DMS79 (cell line): ENCODE measurements at regions not wholly inside any gene's neighbourhood (a gene's known extent, or its start where the extent isn't known, plus 50 kb on each side); places are given as distances from the start of the nearest gene placed in this dataset.
A peak's percentile ranks its signal among the peaks of the same experiment; 100 is the strongest.
"Not testable (repeated sequence)": the region's sequence is repeated elsewhere in the genome, so short reads cannot be mapped to it uniquely, and the experiment has no call there.

ENCODE experiments used
- DNase-seq: peaks from one replicate; lab custom pipeline; 2025; lab: John Stamatoyannopoulos, UW

GRCh38 chr6:8361259-8361658, 74.1 kb downstream of the SLC35B3 start:
- no peak for DNase-seq

DNA sequence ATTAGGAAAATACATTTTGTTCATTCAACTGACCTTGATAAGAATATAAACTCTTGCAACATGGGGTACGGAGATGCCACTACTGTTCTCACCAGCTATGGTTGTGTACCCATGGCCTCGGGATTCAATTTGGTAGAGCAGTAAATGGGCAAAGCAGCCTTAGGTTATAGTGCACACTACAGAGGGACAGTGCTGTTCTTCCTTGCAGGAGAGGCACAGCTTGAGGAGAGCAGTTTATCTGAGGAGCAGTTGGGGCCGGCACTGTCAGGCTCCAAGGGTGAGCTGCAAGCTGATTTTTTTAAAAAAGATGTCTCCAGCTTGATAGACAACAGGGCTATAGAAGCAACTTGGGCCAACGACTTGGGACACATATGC, 82.4 kb downstream of the SLC35B3 start:
- DNase-seq = no peak

- no peak for DNase-seq
These were observed 82.9 kb downstream of the SLC35B3 start for GRCh38 chr6:8352335-8352965.

- no peak for DNase-seq
These were observed 91.7 kb downstream of the SLC35B3 start for GRCh38 chr6:8343600-8343999.

DNA sequence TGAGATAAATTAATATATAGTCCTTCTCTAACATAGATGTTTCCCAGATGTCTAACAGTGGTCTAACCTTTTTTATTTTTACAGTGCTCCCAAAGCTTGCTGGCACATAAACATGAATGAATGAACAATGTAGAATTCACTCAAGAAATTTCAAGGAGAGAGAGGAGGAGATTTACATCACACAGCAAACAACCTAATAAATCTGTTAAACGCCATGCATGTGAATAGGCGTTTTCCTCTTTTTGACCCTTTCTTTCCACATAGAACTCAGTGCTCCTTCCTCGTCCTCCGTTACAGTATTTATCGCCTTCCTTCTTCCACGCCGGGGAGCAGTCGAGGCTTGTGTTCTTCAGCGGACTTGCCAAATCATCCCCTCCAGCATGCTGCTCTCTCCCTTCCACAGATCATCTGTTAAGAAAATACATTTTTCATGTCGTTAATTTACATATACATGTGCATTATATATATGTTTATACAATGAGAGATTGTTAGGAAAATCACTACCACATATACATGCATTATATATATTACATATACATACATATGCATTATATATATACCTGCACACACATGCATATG, 93.0 kb downstream of the SLC35B3 start:
- no peak for DNase-seq

- no peak for DNase-seq
These were observed 98.2 kb downstream of the SLC35B3 start for GRCh38 chr6:8337147-8337546.

GRCh38 chr6:8336406-8337057, 98.8 kb downstream of the SLC35B3 start:
- DNase-seq = no peak

DNA sequence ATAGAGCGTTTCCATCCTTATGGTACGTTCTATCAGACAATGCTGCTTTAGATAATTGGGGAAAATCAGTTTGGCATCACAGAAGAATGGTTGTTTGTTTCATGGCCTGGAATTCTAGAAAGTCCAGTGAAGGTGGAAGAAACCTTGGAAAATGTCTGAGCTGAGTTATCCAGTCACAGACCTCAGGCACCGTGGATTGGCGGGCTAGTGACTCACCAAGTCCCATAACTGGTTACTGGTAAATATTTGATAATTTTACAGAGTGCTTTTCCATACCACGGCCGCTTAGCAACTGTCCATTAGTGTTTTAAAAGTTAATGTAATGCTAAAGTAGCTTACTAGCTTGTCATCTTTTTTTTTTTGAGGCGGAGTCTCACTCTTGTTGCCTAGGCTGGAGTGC, 99.4 kb downstream of the SLC35B3 start:
- no peak for DNase-seq

DNA sequence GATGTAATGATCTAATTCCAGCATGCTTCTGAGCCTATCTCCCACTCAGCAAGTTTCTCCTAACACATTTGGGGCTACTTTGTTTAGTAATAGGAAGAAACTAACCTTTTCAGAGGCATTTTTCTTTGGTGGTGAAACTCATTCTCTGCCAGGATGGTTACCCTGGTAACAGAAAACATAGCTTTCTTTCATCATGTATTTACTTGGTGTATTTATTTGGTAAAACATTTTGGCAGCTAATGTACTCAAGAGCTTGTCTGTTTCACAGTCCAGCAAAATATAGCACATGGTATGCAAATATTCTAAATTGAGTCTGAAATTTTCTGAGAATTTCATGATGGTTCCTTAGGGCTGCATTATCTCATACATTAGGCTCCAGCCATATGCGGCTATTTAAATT, 100.0 kb downstream of the SLC35B3 start:
- DNase-seq = no peak

DNA sequence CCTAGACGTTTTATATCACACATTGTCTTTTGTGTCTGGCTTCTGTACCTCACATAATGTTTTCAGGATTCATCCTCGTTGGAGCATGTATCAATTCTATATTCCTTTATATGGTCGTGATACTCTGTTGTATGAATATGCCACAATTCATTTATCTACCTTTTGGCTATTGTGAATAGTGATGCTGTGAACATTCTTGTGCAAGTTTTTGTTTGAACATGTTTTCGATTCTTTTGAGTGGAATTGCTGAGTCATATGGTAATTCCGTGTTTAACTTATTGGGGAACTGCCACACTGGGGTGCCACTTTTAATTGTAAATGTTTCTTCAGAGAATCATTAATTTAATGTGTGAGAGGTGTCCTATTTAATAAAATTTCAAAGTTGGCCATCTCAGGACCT, 101.2 kb downstream of the SLC35B3 start:
- no peak for DNase-seq

DNA sequence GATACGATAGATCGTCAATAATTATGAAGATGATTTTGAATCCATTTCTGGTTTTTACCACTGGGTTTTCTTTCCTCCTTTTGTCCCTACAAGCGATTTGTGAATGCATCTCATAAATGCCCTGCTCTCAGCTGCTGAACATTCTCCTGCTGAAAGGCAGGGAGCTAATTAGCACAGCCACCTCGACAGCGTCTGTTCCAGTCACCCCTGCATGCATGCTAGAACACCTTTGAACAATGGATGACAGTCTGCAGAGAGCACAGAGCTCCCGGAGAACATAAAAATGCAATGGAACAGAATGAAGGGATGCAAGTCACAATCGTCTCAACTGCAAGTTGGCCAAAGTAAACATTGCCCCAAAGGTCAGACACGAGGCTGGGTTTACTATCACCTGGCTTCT, 105.8 kb downstream of the SLC35B3 start:
- no peak for DNase-seq

GRCh38 chr6:8325743-8326142, 109.6 kb downstream of the SLC35B3 start:
- no peak for DNase-seq

- DNase-seq = no peak
These were observed 112.7 kb downstream of the SLC35B3 start for GRCh38 chr6:8322659-8323058.

DNA sequence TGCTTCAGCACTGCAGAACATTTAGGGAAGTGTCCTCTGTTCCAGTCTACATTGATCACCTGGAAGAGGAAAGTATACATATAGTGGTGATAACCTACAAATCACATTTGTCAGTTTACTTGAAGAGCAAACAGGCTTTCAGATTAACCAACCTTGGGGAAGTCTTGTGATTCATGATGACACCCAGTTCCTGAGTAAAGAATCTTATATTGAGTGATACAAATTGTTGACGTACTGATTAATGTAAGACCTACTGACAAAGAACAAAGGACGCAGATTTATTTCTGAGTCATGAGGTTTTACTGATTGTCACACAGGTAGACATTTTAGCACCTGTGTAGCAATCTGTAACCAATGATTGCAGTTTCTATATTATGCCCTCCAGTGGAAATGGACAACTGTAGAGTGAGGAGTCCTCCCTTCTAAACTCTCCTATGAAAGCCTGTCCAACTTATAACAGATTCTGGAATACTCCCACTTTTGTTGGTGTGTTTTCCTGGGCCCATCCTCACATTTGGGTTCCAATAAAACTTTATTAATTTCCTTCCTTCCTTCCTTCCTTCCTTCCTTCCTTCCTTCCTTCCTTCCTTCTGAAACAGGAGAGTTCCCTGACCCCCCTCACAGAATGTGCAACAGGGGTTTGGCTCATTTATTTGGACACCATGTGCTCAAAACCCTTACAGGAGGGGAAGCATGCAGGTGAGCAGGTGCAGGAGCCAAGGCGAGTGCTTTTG, 113.5 kb downstream of the SLC35B3 start:
- DNase-seq = no peak

DNA sequence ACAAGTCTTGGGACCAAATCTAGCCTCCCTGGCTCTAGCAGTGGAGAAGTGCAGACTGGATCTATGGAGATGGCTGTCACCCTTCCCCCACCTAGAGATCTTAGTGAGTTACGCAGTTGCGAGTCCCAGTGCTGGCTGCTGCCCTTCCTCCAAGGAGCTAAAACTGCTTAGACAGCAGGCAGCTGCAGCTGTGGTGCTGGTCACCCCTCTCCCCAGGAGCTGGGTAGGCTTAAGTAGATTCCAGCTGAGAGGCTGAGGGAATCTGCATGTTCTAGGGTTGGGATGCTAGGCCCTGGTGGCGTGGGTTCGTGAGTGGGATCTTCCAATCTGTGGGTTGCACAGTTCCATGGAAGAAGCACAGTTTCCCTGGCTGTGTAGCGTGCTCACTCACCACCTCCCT, 120.2 kb downstream of the SLC35B3 start:
- DNase-seq = no peak

- DNase-seq = no peak
These were observed 133.8 kb downstream of the SLC35B3 start for GRCh38 chr6:8301502-8301901.

- DNase-seq = no peak
These were observed 136.3 kb downstream of the SLC35B3 start for GRCh38 chr6:8299034-8299433.

GRCh38 chr6:8282946-8283345, 152.4 kb downstream of the SLC35B3 start:
- DNase-seq = not testable (repeated sequence)

DNA sequence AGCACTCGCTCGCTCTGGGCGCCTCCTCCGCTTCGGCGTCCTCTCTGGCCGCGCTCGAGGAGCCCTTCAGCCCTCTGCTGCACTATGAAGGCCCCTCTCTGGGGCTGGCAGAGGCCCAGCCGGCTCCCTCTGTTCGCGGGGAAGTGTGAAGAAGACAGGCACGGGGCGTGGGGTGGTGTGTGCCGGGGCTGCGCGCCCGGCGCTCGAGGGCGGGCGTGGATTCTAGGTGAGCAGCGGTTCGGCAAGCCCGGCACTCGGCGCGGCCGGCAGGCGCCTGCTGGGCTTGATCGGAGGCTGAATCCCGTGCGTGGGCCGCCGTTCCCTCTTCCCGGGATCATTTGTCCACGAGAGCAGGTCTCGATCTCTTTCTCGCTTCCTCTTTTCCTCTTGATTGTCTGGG, 153.0 kb downstream of the SLC35B3 start:
- no peak for DNase-seq

DNA sequence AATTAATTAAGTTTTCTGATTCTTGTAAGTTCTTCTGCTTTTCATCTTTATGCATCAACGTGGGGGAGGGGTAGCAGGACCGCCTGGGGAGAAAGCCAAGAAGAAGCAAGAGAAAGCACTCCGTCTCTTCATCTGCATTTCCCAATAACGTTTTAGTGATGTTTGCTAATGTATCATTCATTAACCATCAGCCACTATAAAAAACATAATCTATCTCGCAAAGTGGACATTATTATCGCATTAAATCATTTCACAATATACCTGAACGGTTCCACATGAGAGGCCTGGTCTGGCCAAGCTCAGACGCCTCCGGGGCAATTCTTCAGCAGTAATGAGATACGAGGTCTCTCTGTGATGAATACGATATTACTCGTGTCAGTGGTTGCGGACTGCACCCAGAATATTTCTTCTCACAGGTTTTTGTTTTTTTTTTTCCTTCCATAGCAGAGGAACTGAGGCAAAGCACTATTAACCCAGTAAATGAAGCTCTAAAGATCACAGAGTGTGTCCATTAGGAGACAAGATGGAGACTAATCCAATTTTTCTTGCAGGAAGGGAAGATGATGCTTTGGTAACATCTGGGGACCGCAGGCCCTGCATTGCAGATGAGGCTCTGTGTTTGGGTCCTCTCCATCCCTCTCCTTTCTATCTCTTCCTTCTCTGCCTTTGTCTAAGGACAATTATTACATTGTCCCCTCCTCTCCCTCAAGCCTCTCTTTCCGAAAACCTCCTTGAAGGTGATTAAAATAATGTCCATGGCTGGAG, 156.1 kb downstream of the SLC35B3 start:
- peak; percentile 50 for DNase-seq

GRCh38 chr6:8278562-8278961, 156.8 kb downstream of the SLC35B3 start:
- no peak for DNase-seq

- DNase-seq = no peak
These were observed 157.6 kb downstream of the SLC35B3 start for GRCh38 chr6:8277769-8278168.
